Natural killer cell (primary cell): ENCODE measurements at regions not wholly inside any gene's neighbourhood (a gene's known extent, or its start where the extent isn't known, plus 50 kb on each side); places are given as distances from the start of the nearest gene placed in this dataset.
A peak's percentile ranks its signal among the peaks of the same experiment; 100 is the strongest.
"Not testable (repeated sequence)": the region's sequence is repeated elsewhere in the genome, so short reads cannot be mapped to it uniquely, and the experiment has no call there.

ENCODE experiments used
- ATAC-seq, 3 donors: fragments of 150-1000 bp in 2 of 3; fragments of 200-7000 bp in 1 of 3; cut with Tn5 transposase; 1 replicate in 1 of 3; 2 replicates in 2 of 3; pipeline ENCODE4 v1.10.0; 2021; ENCODE audit warnings: mild to moderate bottlenecking in 2 of 3, moderate library complexity in 2 of 3
- DNase-seq, 2 donors: peaks; one replicate each; pipeline versions ENCODE4 v3.0.0 to v3.0.0-alpha.2; 2013 to 2021; ENCODE audit warnings: mixed read lengths in 1 of 2
- H3K27ac ChIP-seq: one replicate; pipeline ENCODE4 v1.5.1; 2013; ENCODE audit warnings: mild to moderate bottlenecking, low read length
- H3K27me3 ChIP-seq: one replicate; pipeline ENCODE4 v1.6.1; 2013; ENCODE audit warnings: low read length; ENCODE audit not compliant: control insufficient read depth, insufficient read depth
- H3K36me3 ChIP-seq: one replicate; pipeline ENCODE4 v1.6.1; 2013; ENCODE audit warnings: low read length; ENCODE audit not compliant: control insufficient read depth, insufficient read depth
- H3K4me1 ChIP-seq: one replicate; pipeline ENCODE4 v1.6.1; 2013; ENCODE audit warnings: low read length; ENCODE audit not compliant: control insufficient read depth, insufficient read depth
- H3K4me3 ChIP-seq: one replicate; pipeline ENCODE4 v1.5.1; 2013; ENCODE audit warnings: low read length
- H3K9me3 ChIP-seq: one replicate; pipeline ENCODE4 v1.6.1; 2013; ENCODE audit warnings: low read length; ENCODE audit not compliant: control insufficient read depth, insufficient read depth
- H3K27ac Mint-ChIP-seq, 2 donors: one replicate each; pipeline ENCODE4 v1.8.0; 2022; ENCODE audit warnings: mild to moderate bottlenecking in 2 of 2, mixed read lengths in 2 of 2, moderate library complexity in 1 of 2
- H3K27me3 Mint-ChIP-seq, 2 donors: one replicate each; pipeline ENCODE4 v1.8.0; 2022; ENCODE audit warnings: low read depth in 2 of 2, mixed read lengths in 2 of 2
- H3K36me3 Mint-ChIP-seq: one replicate; pipeline ENCODE4 v1.8.0; 2022; ENCODE audit warnings: mixed read lengths
- H3K4me1 Mint-ChIP-seq, 2 donors: one replicate each; pipeline ENCODE4 v1.8.0; 2022; ENCODE audit warnings: mixed read lengths in 2 of 2
- H3K4me3 Mint-ChIP-seq: one replicate; pipeline ENCODE4 v1.8.0; 2022; ENCODE audit warnings: mild to moderate bottlenecking, moderate library complexity, mixed read lengths
- H3K9me3 Mint-ChIP-seq, 2 donors: one replicate each; pipeline ENCODE4 v1.8.0; 2022; ENCODE audit warnings: mixed read lengths in 2 of 2
- WGBS: methylation state at CpG from one replicate; pipeline ENCODE4 v1.1.7; 2013; ENCODE audit warnings: missing lambda C conversion rate; ENCODE audit not compliant: insufficient coverage; 5-methylcytosine and 5-hydroxymethylcytosine counted together
- intact Hi-C: fragments of 100-400 bp; cut with micrococcal nuclease; formaldehyde crosslinking; loops from one replicate; pipeline ENCODE4 v1.14.2; 2022
- TF ChIP-seq, protein P1 (sequence below): fragments of 200-600 bp; IDR thresholded peaks from one replicate; pipeline ENCODE4 v1.8.0; 2022; ENCODE audit warnings: antibody characterized with exemption

GRCh38 chr5:120124031-120124430 is 340.1 kb upstream of the PRR16 start:
- Mint-ChIP-seq H3K27me3 (no peaks in the 10 kb centered on the region), H3K27ac (no peak overlapping the region), H3K4me1 (no peaks in the 10 kb centered on the region), H3K9me3 (peaks cover 0 to 4% of the 10 kb centered on the region in 2 donors), H3K4me3 (no peak overlapping the region), H3K36me3 (no peaks in the 10 kb centered on the region)
- TF ChIP-seq, protein P1, sequence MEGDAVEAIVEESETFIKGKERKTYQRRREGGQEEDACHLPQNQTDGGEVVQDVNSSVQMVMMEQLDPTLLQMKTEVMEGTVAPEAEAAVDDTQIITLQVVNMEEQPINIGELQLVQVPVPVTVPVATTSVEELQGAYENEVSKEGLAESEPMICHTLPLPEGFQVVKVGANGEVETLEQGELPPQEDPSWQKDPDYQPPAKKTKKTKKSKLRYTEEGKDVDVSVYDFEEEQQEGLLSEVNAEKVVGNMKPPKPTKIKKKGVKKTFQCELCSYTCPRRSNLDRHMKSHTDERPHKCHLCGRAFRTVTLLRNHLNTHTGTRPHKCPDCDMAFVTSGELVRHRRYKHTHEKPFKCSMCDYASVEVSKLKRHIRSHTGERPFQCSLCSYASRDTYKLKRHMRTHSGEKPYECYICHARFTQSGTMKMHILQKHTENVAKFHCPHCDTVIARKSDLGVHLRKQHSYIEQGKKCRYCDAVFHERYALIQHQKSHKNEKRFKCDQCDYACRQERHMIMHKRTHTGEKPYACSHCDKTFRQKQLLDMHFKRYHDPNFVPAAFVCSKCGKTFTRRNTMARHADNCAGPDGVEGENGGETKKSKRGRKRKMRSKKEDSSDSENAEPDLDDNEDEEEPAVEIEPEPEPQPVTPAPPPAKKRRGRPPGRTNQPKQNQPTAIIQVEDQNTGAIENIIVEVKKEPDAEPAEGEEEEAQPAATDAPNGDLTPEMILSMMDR = no peak
- Histone ChIP-seq H3K36me3 (no peaks in the 10 kb centered on the region), H3K4me3 (no peak overlapping the region), H3K27ac (no peak overlapping the region), H3K9me3 (no peaks in the 10 kb centered on the region), H3K4me1 (no peaks in the 10 kb centered on the region), H3K27me3 (no peaks in the 10 kb centered on the region)
- no peak for ATAC-seq
- 53% methylated on average over 1 of the region's 1 CpG for WGBS
- intact Hi-C loops = no loop called here
- DNase-seq = no peak

DNA sequence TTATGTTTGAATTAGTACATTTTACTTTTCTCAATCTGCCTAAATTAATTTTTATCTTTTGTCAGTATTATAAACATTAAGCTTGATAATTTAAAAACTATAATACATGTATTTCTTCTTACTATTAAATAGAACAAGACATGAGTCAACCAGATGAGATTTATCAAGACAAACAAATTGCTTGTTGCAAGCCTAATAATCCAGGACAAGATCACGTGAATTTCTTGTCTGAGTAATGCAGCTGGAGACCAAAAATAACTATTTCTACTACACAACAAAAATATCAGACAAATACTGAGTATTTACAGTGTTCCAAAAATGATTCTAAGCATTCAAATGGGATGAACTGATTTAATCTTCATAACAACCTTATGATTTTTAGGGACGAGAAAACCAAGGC is 339.1 kb upstream of the PRR16 start:
- no peaks in the 10 kb centered on the region for H3K9me3 ChIP-seq
- Mint-ChIP-seq H3K36me3 (peaks cover 6% of the 10 kb centered on the region), H3K27ac (no peak overlapping the region), H3K27me3 (no peaks in the 10 kb centered on the region), H3K9me3 (peaks cover 4% of the 10 kb centered on the region in 2 donors), H3K4me3 (no peak overlapping the region), H3K4me1 (no peaks in the 10 kb centered on the region)
- no peak overlapping the region for H3K27ac ChIP-seq
- H3K36me3 ChIP-seq = no peaks in the 10 kb centered on the region
- no peak overlapping the region for H3K4me3 ChIP-seq
- no peaks in the 10 kb centered on the region for H3K4me1 ChIP-seq
- H3K27me3 ChIP-seq = no peaks in the 10 kb centered on the region
- TF ChIP-seq, protein P1 = no peak
- WGBS = 90% methylated on average over 1 of the region's 2 CpGs
- DNase-seq (no peak), ATAC-seq (no peak)
- intact Hi-C loops = no loop called here

DNA sequence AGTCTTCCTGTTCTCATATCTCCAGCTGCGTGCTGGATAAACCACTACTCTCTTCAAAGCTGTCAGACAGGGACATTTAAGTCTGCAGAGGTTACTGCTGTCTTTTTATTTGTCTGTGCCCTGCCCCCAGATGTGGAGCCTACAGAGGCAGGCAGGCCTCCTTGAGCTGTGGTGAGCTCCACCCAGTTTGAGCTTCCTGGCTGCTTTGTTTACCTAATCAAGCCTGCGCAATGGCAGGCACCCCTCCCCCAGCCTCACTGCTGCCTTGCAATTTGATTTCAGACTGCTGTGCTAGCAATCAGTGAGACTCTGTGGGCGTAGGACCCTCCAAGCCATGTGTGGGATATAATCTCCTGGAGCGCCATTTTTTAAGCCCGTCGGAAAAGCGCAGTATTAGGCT is 331.8 kb upstream of the PRR16 start:
- not testable (repeated sequence) for ATAC-seq
- WGBS = 86% methylated on average over 7 of the region's 7 CpGs

DNA sequence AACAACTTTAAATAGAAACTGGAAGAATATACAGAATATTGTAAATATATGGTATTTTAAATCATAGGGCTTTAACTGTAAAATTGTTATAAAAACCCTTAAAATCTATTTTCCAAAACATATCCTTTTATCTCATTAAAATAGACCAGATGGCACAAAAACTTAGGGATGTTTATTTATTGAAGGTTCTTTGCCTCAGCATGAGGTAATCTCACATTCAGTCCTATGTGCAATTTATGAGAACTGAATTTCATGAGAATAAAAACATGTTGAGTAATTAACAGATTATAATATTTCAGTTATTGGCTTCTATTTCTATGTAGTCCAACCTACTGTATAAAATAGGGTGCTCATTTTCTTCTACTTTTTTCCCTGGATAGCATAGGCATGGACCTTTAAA is 329.2 kb upstream of the PRR16 start:
- no peaks in the 10 kb centered on the region for H3K27me3 Mint-ChIP-seq
- H3K36me3 Mint-ChIP-seq = peaks cover 9% of the 10 kb centered on the region
- no peaks in the 10 kb centered on the region for H3K27me3 ChIP-seq
- no peaks in the 10 kb centered on the region for H3K36me3 ChIP-seq
- no peaks in the 10 kb centered on the region for H3K9me3 ChIP-seq
- H3K4me3 Mint-ChIP-seq = no peak overlapping the region
- H3K27ac ChIP-seq = no peak overlapping the region
- no peak overlapping the region for H3K27ac Mint-ChIP-seq
- TF ChIP-seq, protein P1 = no peak
- peaks cover 3% of the 10 kb centered on the region for H3K4me1 ChIP-seq
- H3K4me3 ChIP-seq = no peak overlapping the region
- ATAC-seq (no peak), DNase-seq (no peak)
- peaks cover 4 to 14% of the 10 kb centered on the region in 2 donors for H3K4me1 Mint-ChIP-seq
- peaks cover 3 to 6% of the 10 kb centered on the region in 2 donors for H3K9me3 Mint-ChIP-seq
- intact Hi-C loops = no loop called here

More for the DNA sequence above, 331.8 kb upstream of the PRR16 start:
- H3K4me1 ChIP-seq, H3K36me3 ChIP-seq, H3K9me3 ChIP-seq, H3K4me3 ChIP-seq, H3K4me3 Mint-ChIP-seq, H3K9me3 Mint-ChIP-seq, H3K27me3 Mint-ChIP-seq, intact Hi-C loops, DNase-seq, H3K27me3 ChIP-seq, H3K27ac ChIP-seq: not testable (repeated sequence)
- H3K4me1 Mint-ChIP-seq = peaks cover 4 to 14% of the 10 kb centered on the region in 2 donors
- H3K27ac Mint-ChIP-seq = peak overlapping the region in 1 of 2 donors; percentile 39
- peaks cover 15% of the 10 kb centered on the region for H3K36me3 Mint-ChIP-seq
